ENCODE measurements at regions not wholly inside any gene's neighbourhood (a gene's known extent, or its start where the extent isn't known, plus 50 kb on each side); places are given as distances from the start of the nearest gene placed in this dataset.
"Not testable (repeated sequence)": the region's sequence is repeated elsewhere in the genome, so short reads cannot be mapped to it uniquely, and the experiment has no call there.

GRCh38 chr1:244326757-244327156, 125.0 kb downstream of the ADSS2 start:
- DNase-seq = no peak

GRCh38 chr1:244327533-244327932, 124.2 kb downstream of the ADSS2 start:
- DNase-seq = no peak

GRCh38 chr1:244328476-244328875, 123.2 kb downstream of the ADSS2 start:
- no peak for DNase-seq

GRCh38 chr1:244329591-244330317, 122.0 kb downstream of the ADSS2 start:
- DNase-seq = no peak

GRCh38 chr1:244330318-244330625, 121.4 kb downstream of the ADSS2 start:
- no peak for DNase-seq

GRCh38 chr1:244332761-244333160, 118.9 kb downstream of the ADSS2 start:
- not testable (repeated sequence) for DNase-seq

GRCh38 chr1:244334315-244334714, 117.4 kb downstream of the ADSS2 start:
- DNase-seq = not testable (repeated sequence)

GRCh38 chr1:244334842-244335241, 116.9 kb downstream of the ADSS2 start:
- not testable (repeated sequence) for DNase-seq

- DNase-seq = no peak
Observed at GRCh38 chr1:244335456-244335855, 116.3 kb downstream of the ADSS2 start.

GRCh38 chr1:244336232-244336899, 115.3 kb downstream of the ADSS2 start:
- no peak for DNase-seq

- no peak for DNase-seq
Observed at GRCh38 chr1:244337839-244338238, 113.9 kb downstream of the ADSS2 start.

GRCh38 chr1:244339073-244339692, 112.5 kb downstream of the ADSS2 start:
- DNase-seq = no peak

- no peak for DNase-seq
Observed at GRCh38 chr1:244339776-244340175, 111.9 kb downstream of the ADSS2 start.

- DNase-seq = no peak
Observed at GRCh38 chr1:244340396-244340795, 111.3 kb downstream of the ADSS2 start.

GRCh38 chr1:244341455-244342450, 110.0 kb downstream of the ADSS2 start:
- no peak for DNase-seq

GRCh38 chr1:244344001-244344400, 107.7 kb downstream of the ADSS2 start:
- no peak for DNase-seq

GRCh38 chr1:244346972-244347618, 104.6 kb downstream of the ADSS2 start:
- no peak for DNase-seq

- DNase-seq = no peak
Observed at GRCh38 chr1:244347942-244348341, 103.8 kb downstream of the ADSS2 start.

GRCh38 chr1:244349103-244349531, 102.6 kb downstream of the ADSS2 start:
- DNase-seq = no peak

GRCh38 chr1:244349581-244350001, 102.1 kb downstream of the ADSS2 start:
- no peak for DNase-seq

GRCh38 chr1:244350027-244350426, 101.7 kb downstream of the ADSS2 start:
- no peak for DNase-seq

- DNase-seq = no peak
Observed at GRCh38 chr1:244352156-244352830, 99.4 kb downstream of the ADSS2 start.

All from stimulated activated CD4-positive, alpha-beta T cell treated with anti-CD3 and anti-CD28 coated beads, Interleukin-4, amount 100 ng/mL, for 4 hours (primary cell).